ENCODE measurements at regions not wholly inside any gene's neighbourhood (a gene's known extent, or its start where the extent isn't known, plus 50 kb on each side); places are given as distances from the start of the nearest gene placed in this dataset.

DNA sequence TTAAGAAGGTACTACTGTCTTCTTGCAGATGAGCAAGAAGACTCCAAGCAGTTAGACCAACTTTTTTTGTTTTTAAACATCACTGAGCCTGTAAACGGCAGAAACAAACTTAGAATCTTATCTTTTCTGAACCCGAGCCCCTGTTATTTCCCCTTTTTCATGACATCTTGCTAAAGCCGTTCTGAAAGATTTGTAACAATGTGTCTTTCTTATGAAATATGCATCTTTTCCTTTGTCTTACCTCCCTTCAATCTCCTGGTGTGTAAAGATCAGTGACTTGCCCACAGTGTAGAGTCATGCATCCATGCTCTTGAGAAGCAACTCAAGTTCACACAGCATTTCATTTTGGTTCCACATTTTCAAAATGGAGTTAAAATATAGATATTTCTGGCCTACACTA lies 288.8 kb upstream of the CELF4 start:
- TF ChIP-seq CTCF (conservative IDR thresholded peaks at IDR 0.05; ENCODE audit: low read depth, low read length), result no peak
- TF ChIP-seq EZH2 (IDR thresholded peaks at IDR 0.05; ENCODE audit: low read length, unreplicated experiment), result no peak
